CD4-positive, alpha-beta T cell treated with Interferon alpha-2 for 1 hour (primary cell): ENCODE measurements at regions not wholly inside any gene's neighbourhood (a gene's known extent, or its start where the extent isn't known, plus 50 kb on each side); places are given as distances from the start of the nearest gene placed in this dataset.
A peak's percentile ranks its signal among the peaks of the same experiment; 100 is the strongest.
"Not testable (repeated sequence)": the region's sequence is repeated elsewhere in the genome, so short reads cannot be mapped to it uniquely, and the experiment has no call there.

Experiments used
- DNase-seq, 2 donors: peaks; one replicate each; pipeline ENCODE4 v3.0.0-alpha.2; 2020 to 2022

GRCh38 chr12:93980711-93981110, 167.7 kb upstream of the PLXNC1 start:
- no peak for DNase-seq

DNA sequence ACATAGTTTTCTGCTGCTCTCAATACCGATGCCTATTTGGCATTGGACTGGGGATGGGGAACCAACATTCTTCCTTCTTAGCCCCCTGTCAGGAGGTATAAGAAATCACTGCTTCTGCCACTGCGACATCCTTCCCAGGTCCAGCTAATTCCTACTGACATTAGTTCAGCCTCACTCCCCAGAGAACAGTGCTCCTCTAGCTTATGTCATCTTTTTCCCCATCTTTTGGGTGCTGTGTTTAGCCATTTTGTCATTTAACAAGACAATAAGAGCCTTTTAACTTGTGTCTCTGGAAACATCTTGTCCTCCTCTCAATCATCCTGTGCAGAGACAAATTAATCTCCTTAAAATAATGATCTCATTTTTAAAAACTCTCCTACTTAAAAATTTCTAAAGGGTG, 167.0 kb upstream of the PLXNC1 start:
- DNase-seq: no peak

GRCh38 chr12:93982771-93983315, 165.5 kb upstream of the PLXNC1 start:
- DNase-seq: no peak

- DNase-seq: no peak
These were observed 164.4 kb upstream of the PLXNC1 start for GRCh38 chr12:93984005-93984404.

DNA sequence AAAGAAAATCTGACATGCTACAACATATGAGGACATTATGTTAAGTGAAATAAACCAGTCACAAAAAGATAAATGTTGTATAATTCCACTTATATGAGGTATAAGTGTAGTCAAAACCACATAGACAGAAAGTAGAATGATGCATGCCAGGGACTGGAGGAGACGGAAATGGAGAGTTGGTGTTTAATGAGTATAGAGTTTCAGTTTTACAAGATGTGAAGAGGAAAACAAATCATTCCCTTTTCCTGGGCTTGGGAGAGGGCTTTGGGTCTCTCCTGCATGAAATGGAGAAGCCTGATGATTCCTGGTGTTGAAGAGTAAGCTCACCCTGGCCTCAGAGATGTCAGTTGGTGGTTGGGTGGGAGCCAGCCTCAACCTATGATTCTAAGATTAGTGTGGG, 158.4 kb upstream of the PLXNC1 start:
- no peak for DNase-seq

GRCh38 chr12:93990832-93991803, 157.3 kb upstream of the PLXNC1 start:
- no peak for DNase-seq

DNA sequence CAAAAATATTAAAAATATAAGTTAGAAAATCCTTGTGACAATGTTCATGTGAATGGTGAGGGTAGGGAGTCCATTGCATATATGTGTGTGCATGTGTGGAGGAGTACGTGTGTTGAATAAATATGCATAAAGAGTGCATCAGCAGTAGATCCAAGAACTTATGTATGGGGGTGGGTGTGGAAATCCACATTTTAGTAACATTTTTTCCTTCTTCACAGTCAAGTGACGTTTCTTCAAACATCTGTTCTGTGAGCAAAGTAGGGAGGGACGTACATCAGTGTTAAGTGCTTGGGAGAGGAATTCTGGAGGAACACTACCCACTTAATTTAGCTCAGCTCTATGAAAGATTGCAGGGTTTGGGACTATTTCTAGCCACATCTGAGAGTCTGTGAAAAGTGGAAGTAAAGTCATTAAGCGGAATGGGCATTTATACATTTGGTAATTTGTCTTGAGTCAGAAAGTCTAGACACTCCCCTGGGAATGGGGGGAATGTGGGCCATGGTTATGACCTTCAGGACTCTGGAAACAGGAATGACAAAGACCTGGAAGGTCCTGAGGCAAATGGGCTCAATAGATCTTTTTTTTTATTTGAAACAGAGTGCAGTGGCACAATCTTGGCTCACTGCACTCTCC, 156.4 kb upstream of the PLXNC1 start:
- DNase-seq: no peak

- DNase-seq: no peak
These were observed 153.7 kb upstream of the PLXNC1 start for GRCh38 chr12:93994721-93995120.

GRCh38 chr12:93996321-93996720, 152.1 kb upstream of the PLXNC1 start:
- DNase-seq: no peak

DNA sequence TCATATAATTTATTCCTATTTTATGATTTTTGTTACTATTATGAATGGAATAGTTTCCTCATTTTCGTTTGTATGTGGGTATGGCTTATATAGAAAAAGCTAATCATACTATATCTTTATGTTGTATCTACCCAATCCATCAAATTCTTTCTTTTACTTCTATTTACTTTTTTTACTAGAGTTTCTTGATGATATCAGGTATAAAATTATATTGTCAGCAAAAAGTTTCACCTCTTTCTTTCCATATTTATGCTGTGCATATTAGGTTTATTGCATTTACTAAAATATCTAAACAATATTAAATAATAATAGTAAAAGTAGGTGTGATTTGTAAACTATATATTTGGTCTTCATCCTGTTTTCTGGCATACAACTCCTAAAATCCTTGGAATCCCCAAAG, 146.7 kb upstream of the PLXNC1 start:
- DNase-seq: no peak

GRCh38 chr12:94002925-94003324, 145.5 kb upstream of the PLXNC1 start:
- not testable (repeated sequence) for DNase-seq

DNA sequence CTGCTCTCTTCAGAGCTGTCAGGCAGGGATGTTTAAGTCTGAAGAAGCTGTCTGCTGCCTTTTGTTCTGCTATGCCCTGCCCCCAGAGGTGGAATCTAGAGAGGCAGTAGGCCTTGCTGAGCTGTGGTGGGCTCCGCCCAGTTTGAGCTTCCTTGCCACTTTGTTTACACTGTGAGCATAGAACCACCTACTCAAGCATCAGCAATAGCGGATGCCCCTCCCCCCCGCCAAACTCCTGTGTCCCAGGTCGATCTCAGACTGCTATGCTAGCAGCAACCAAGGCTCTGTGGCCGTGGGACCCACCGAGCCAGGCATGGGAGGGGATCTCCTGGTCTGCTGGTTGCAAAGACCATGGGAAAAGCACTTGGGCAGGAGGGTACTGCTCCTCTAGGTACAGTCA, 140.5 kb upstream of the PLXNC1 start:
- peak; percentile 63 to 69 for DNase-seq

DNA sequence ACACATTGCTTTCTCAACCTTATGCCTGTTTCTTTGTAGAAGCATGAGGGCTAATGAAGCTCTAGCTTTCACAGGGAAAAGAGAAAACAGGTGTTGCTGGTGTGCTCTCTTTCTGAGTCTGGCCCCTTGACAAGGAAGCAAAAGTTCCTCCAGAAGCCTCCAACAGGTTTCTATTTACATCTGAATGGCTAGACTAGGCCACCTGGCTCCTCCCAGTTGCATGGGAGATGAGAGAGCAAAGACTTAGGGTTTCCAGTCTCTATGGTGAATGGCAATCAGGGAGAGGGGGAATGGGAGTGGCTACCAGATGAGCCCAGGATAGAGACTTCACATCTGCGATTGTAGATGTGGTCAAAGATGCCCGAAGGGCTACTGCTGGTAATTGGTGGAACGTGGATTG, 138.1 kb upstream of the PLXNC1 start:
- DNase-seq: no peak

GRCh38 chr12:94012071-94012470, 136.3 kb upstream of the PLXNC1 start:
- DNase-seq: no peak

- DNase-seq: no peak
These were observed 135.8 kb upstream of the PLXNC1 start for GRCh38 chr12:94012590-94012989.

GRCh38 chr12:94017247-94017646, 131.1 kb upstream of the PLXNC1 start:
- DNase-seq: not testable (repeated sequence)

GRCh38 chr12:94020335-94020734, 128.0 kb upstream of the PLXNC1 start:
- DNase-seq: no peak

DNA sequence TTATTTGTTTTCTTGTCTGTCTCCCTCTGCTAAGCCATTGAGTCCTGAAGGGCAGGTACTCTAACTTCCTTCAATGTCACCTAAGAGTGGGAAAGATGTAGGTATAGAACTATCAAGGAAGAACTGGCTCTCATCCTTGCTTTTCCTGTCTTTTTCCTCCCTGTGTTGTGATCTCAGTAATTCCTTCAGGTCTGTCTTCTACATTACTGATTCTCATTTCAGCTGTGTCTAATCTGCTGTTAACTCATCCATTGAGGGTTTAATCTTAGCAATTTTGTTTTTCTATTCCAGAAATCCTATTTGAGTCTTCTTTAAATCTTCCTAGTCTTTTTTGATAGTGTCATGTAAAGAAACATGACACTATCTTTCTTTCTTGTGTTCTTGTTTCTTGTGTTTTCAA, 124.5 kb upstream of the PLXNC1 start:
- no peak for DNase-seq

DNA sequence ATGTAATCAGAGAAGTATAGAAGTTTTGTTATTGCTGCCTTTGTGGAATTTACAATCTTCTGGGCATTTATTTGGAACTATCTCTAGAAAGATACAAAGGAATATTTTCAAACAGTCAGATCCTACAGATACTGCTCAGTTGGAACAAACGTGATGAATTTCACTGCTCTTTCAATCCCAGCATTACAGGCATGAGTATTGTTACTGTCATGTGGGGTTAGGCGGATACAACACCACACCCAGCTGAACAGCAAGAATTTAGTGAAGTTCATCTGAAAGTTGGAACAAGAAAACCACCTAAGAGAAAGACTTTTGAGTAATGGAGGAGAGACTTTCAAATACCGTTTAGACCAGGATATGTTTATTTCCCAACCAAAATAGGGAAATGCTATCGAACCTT, 123.3 kb upstream of the PLXNC1 start:
- DNase-seq: no peak

GRCh38 chr12:94025756-94026155, 122.6 kb upstream of the PLXNC1 start:
- DNase-seq: no peak

- DNase-seq: no peak
These were observed 121.8 kb upstream of the PLXNC1 start for GRCh38 chr12:94026596-94026995.

- no peak for DNase-seq
These were observed 120.8 kb upstream of the PLXNC1 start for GRCh38 chr12:94027561-94027960.

- no peak for DNase-seq
These were observed 116.6 kb upstream of the PLXNC1 start for GRCh38 chr12:94031763-94032162.

DNA sequence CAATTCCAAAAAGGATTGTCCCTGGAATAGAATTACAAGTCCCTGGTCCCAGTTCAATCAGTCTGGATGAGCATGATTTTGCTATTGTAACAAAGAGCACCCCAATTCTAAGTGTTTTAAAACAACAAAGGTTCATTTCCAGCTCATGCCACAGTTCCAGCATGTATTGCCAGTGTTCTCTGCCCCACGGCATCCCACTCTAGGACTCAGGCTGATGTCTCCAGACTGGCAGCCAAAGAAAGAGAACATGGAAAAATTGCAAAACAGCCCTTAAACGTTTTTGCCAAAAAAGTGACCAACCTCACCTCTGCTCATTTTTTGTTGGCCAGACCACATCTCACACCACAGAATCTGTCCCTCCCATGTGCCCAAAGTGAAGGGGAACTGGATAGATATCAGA, 116.0 kb upstream of the PLXNC1 start:
- DNase-seq: no peak
